Endodermal cell (in vitro differentiated cells): ENCODE measurements at regions not wholly inside any gene's neighbourhood (a gene's known extent, or its start where the extent isn't known, plus 50 kb on each side); places are given as distances from the start of the nearest gene placed in this dataset.
A peak's percentile ranks its signal among the peaks of the same experiment; 100 is the strongest.

ENCODE experiments used
- DNase-seq: peaks from one replicate; pipeline ENCODE4 v3.0.0-alpha.2; 2017
- H3K27ac ChIP-seq: 2 replicates; pipeline ENCODE4 v1.5.1; 2013; ENCODE audit warnings: mild to moderate bottlenecking, low read depth, low read length, moderate library complexity
- H3K27me3 ChIP-seq: 2 replicates; pipeline ENCODE4 v1.6.1; 2013; ENCODE audit warnings: mild to moderate bottlenecking, low read length, moderate library complexity; ENCODE audit not compliant: insufficient read depth, control insufficient read depth, poor library complexity, severe bottlenecking
- H3K36me3 ChIP-seq: 2 replicates; pipeline ENCODE4 v1.7.0; 2013; ENCODE audit warnings: mild to moderate bottlenecking, low read length, moderate library complexity; ENCODE audit not compliant: control insufficient read depth, insufficient read depth
- H3K4me1 ChIP-seq: one replicate; pipeline ENCODE4 v1.7.0; 2013; ENCODE audit warnings: low read length; ENCODE audit not compliant: control insufficient read depth, insufficient read depth
- H3K4me3 ChIP-seq: 2 replicates; pipeline ENCODE4 v1.5.1; 2013; ENCODE audit warnings: mild to moderate bottlenecking, low read length, moderate library complexity
- H3K9ac ChIP-seq: 2 replicates; pipeline ENCODE4 v1.6.1; 2013; ENCODE audit warnings: mild to moderate bottlenecking, low read length, moderate library complexity; ENCODE audit not compliant: poor library complexity, severe bottlenecking; ENCODE audit errors: extremely low read depth
- H3K9me3 ChIP-seq: 2 replicates; pipeline ENCODE4 v1.6.1; 2013; ENCODE audit warnings: mild to moderate bottlenecking, low read length, moderate library complexity; ENCODE audit not compliant: control insufficient read depth
- H3K27ac Mint-ChIP-seq: 2 replicates; pipeline ENCODE4 v1.8.0; 2020; ENCODE audit warnings: mixed read lengths
- H3K27me3 Mint-ChIP-seq: 2 replicates; pipeline ENCODE4 v1.8.0; 2021; ENCODE audit warnings: mild to moderate bottlenecking, mixed read lengths; ENCODE audit not compliant: insufficient read depth
- H3K36me3 Mint-ChIP-seq: 2 replicates; pipeline ENCODE4 v1.8.0; 2020; ENCODE audit warnings: low read depth, mixed read lengths
- H3K4me1 Mint-ChIP-seq: 2 replicates; pipeline ENCODE4 v1.8.0; 2020; ENCODE audit warnings: mixed read lengths
- H3K4me3 Mint-ChIP-seq: 2 replicates; pipeline ENCODE4 v1.8.0; 2020; ENCODE audit warnings: mild to moderate bottlenecking, moderate library complexity, mixed read lengths
- H3K9me3 Mint-ChIP-seq: 2 replicates; pipeline ENCODE4 v1.8.0; 2020; ENCODE audit warnings: mild to moderate bottlenecking, mixed read lengths
- WGBS, 2 experiments: methylation state at CpG; one replicate each; pipeline versions ENCODE4 v1.1.5 to v1.1.7; 2013; ENCODE audit warnings: missing lambda C conversion rate in 2 of 2, mixed read lengths in 1 of 2; ENCODE audit not compliant: insufficient coverage in 1 of 2, insufficient read length in 1 of 2; 5-methylcytosine and 5-hydroxymethylcytosine counted together
- TF ChIP-seq, protein P1 (sequence below): fragments of 200-600 bp; sonication (generic); conservative IDR thresholded peaks from 2 replicates; pipeline ENCODE4 v1.5.0; 2021; ENCODE audit warnings: antibody characterized with exemption, mild to moderate bottlenecking

DNA sequence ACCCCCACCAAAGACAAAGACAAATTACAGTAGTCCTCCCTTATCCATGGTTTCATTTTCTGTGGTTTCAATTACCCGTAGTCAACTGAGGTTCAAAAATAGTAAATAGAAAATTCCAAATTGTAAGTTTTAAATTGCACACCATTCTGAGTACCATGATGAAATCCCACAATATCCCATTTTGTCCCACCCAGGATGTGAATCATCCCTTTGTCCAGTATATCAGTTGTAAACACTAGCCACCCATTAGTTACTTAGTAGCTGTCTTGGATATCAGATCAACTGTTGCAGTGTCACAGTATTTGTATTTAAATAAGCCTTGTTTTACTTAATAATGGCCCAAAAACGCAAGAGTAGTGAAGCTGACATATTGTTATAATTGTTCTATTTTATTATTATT, 364.0 kb upstream of the ARID1B start:
- no peak overlapping the region for H3K27ac ChIP-seq
- no peaks in the 10 kb centered on the region for H3K4me1 ChIP-seq
- 100% methylated on average over 2 of the region's 2 CpGs; no CpG with 5 or more reads in 1 of the 2 experiments for WGBS, 2 experiments
- H3K27me3 ChIP-seq: no peaks in the 10 kb centered on the region
- H3K36me3 Mint-ChIP-seq: peaks cover 2% of the 10 kb centered on the region
- H3K4me3 ChIP-seq: no peak overlapping the region
- H3K9me3 ChIP-seq: peaks cover 19% of the 10 kb centered on the region
- no peak overlapping the region for H3K9ac ChIP-seq
- TF ChIP-seq, protein P1, sequence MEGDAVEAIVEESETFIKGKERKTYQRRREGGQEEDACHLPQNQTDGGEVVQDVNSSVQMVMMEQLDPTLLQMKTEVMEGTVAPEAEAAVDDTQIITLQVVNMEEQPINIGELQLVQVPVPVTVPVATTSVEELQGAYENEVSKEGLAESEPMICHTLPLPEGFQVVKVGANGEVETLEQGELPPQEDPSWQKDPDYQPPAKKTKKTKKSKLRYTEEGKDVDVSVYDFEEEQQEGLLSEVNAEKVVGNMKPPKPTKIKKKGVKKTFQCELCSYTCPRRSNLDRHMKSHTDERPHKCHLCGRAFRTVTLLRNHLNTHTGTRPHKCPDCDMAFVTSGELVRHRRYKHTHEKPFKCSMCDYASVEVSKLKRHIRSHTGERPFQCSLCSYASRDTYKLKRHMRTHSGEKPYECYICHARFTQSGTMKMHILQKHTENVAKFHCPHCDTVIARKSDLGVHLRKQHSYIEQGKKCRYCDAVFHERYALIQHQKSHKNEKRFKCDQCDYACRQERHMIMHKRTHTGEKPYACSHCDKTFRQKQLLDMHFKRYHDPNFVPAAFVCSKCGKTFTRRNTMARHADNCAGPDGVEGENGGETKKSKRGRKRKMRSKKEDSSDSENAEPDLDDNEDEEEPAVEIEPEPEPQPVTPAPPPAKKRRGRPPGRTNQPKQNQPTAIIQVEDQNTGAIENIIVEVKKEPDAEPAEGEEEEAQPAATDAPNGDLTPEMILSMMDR: no peak
- no peaks in the 10 kb centered on the region for H3K4me1 Mint-ChIP-seq
- no peak overlapping the region for H3K4me3 Mint-ChIP-seq
- no peak overlapping the region for H3K27ac Mint-ChIP-seq
- H3K36me3 ChIP-seq: no peaks in the 10 kb centered on the region
- DNase-seq: no peak
- no peaks in the 10 kb centered on the region for H3K27me3 Mint-ChIP-seq
- peaks cover 23% of the 10 kb centered on the region for H3K9me3 Mint-ChIP-seq

GRCh38 chr6:156410649-156411048, 366.5 kb upstream of the ARID1B start:
- no peak overlapping the region for H3K4me3 ChIP-seq
- Mint-ChIP-seq H3K27ac (no peak overlapping the region), H3K4me3 (no peak overlapping the region), H3K9me3 (peaks cover 23% of the 10 kb centered on the region), H3K36me3 (peaks cover 2% of the 10 kb centered on the region), H3K27me3 (no peaks in the 10 kb centered on the region), H3K4me1 (no peaks in the 10 kb centered on the region)
- no peaks in the 10 kb centered on the region for H3K36me3 ChIP-seq
- no peak for DNase-seq
- TF ChIP-seq, protein P1: peak; percentile 65
- no peaks in the 10 kb centered on the region for H3K27me3 ChIP-seq
- no peak overlapping the region for H3K27ac ChIP-seq
- peaks cover 19% of the 10 kb centered on the region for H3K9me3 ChIP-seq
- H3K9ac ChIP-seq: no peak overlapping the region
- H3K4me1 ChIP-seq: no peaks in the 10 kb centered on the region

DNA sequence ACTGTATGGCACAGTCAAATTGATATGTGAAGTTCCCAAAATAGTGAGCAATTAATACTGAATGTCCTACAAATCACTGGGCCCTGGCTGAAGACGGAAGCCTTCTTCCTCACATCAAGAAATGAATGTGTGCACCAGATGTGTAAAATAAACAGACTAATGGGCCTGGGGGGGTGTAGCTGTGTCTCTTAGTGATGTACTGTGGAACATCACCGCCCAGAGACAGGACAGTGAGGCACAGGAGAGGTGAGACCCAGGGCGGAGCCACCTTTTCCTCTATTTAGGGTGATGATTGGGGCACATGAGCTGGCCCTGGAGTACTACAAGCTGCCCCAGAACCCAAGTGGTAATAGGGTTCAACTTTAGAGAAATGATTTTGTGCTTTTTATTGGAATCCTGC, 368.5 kb upstream of the ARID1B start:
- Histone ChIP-seq H3K9ac (no peak overlapping the region), H3K27ac (no peak overlapping the region), H3K36me3 (no peaks in the 10 kb centered on the region), H3K4me1 (no peaks in the 10 kb centered on the region), H3K9me3 (peaks cover 25% of the 10 kb centered on the region), H3K4me3 (no peak overlapping the region), H3K27me3 (no peaks in the 10 kb centered on the region)
- Mint-ChIP-seq H3K27ac (no peak overlapping the region), H3K4me3 (no peak overlapping the region), H3K36me3 (peaks cover 2% of the 10 kb centered on the region), H3K27me3 (no peaks in the 10 kb centered on the region), H3K9me3 (peaks cover 24% of the 10 kb centered on the region), H3K4me1 (no peaks in the 10 kb centered on the region)
- DNase-seq: no peak
- TF ChIP-seq, protein P1: no peak
- WGBS, 2 experiments: 96% methylated on average over 3 of the region's 3 CpGs; no CpG with 5 or more reads in 1 of the 2 experiments
